ENCODE measurements at regions not wholly inside any gene's neighbourhood (a gene's known extent, or its start where the extent isn't known, plus 50 kb on each side); places are given as distances from the start of the nearest gene placed in this dataset.

DNA sequence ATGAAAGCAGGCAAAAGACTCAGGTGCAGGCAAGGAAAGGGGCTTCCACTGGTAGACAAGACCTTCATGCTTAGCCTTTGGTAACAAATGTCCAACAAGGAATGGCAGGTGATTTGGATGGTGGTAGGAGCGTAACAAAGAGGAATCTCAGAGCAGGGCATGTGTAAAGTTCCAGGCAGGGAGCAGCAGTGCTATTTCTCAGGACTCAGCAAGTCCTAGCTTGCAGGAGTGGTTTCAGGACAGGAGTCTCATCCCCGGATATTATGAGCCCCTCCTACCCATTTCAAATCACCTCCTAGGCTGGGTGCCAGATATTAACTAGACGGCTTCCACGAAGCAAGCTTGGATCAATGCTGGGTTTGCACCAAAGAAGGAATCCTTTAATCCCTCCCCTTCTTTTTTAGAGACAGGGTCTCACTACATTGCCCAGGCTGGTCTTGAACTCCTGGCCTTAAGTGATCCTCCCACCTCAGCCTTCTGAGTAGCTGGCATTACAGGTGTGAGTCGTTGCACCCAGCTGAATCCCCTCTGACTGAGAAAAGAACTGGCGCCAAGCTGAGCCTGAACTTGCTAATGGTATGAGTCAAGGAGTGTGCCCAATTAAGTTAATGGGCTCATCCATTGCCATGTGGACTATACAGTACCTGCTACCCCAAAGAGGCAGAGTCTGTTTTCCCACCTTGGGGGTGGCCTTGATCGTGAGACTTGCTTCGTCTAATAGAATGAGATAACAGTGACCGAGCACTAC, 190.3 kb downstream of the ARL4C start:
- Histone ChIP-seq H3K36me3 (ENCODE audit: control insufficient read depth, insufficient read depth, low read length) (no peaks in the 10 kb centered on the region), H3K4me3 (ENCODE audit: low read depth, low read length) (no peak overlapping the region), H3K9ac (ENCODE audit: low read depth, low read length) (no peak overlapping the region), H3K27ac (ENCODE audit: low read depth, low read length) (no peak overlapping the region), H3K4me1 (ENCODE audit: control insufficient read depth, insufficient read depth, low read length) (peaks cover 17% of the 10 kb centered on the region), H3K9me3 (ENCODE audit: control insufficient read depth, insufficient read depth, low read length) (no peaks in the 10 kb centered on the region), H3K27me3 (ENCODE audit: control insufficient read depth, insufficient read depth, low read length) (no peaks in the 10 kb centered on the region)

DNA sequence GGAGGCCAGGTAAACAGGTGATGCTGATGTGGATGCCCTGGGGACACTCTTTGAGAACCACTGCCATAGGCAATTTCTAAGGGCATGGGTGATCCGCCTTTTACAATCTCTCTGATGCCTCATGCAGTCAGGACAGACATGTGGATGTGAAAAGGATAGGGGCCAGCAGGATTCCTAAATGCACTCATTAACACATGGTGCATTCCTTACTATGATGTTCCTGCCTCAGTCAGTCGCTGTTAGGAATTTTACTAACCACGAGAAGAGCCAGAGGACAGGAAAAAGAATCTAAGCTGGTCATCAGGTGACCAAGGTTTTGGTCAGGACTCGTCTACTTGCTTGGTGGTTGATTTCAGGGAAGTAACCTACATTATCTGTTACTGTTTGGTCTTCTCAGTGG, 191.0 kb downstream of the ARL4C start:
- H3K9me3 ChIP-seq (ENCODE audit: control insufficient read depth, insufficient read depth, low read length), result no peaks in the 10 kb centered on the region
- H3K4me3 ChIP-seq (ENCODE audit: low read depth, low read length), result no peak overlapping the region
- no peak overlapping the region for H3K9ac ChIP-seq (ENCODE audit: low read depth, low read length)
- H3K27ac ChIP-seq (ENCODE audit: low read depth, low read length), result peak overlapping the region; percentile 77
- H3K4me1 ChIP-seq (ENCODE audit: control insufficient read depth, insufficient read depth, low read length), result peaks cover 17% of the 10 kb centered on the region
- H3K27me3 ChIP-seq (ENCODE audit: control insufficient read depth, insufficient read depth, low read length), result no peaks in the 10 kb centered on the region
- H3K36me3 ChIP-seq (ENCODE audit: control insufficient read depth, insufficient read depth, low read length), result no peaks in the 10 kb centered on the region

DNA sequence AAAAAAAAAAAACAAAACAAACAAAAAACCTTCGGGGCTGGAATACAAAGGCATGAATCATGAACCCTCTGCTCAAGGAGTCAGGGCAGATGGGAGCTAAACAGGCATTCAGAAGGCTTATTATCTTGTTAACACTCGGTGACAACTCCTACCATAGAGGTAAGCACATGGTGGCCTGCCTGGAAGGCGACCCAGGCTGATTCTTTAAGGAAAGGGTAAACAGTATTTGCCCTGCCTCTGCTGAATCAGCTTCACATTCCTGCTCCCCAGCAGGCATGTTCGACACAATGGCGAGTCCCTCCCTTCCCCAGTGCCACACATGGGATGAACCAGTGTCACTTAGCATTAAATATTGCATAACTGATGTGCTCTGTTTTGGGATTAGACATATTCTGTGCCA, 191.9 kb downstream of the ARL4C start:
- Histone ChIP-seq H3K9ac (ENCODE audit: low read depth, low read length) (no peak overlapping the region), H3K27me3 (ENCODE audit: control insufficient read depth, insufficient read depth, low read length) (no peaks in the 10 kb centered on the region), H3K36me3 (ENCODE audit: control insufficient read depth, insufficient read depth, low read length) (no peaks in the 10 kb centered on the region), H3K27ac (ENCODE audit: low read depth, low read length) (peak overlapping the region; percentile 77), H3K4me1 (ENCODE audit: control insufficient read depth, insufficient read depth, low read length) (peaks cover 17% of the 10 kb centered on the region), H3K9me3 (ENCODE audit: control insufficient read depth, insufficient read depth, low read length) (no peaks in the 10 kb centered on the region), H3K4me3 (ENCODE audit: low read depth, low read length) (no peak overlapping the region)

DNA sequence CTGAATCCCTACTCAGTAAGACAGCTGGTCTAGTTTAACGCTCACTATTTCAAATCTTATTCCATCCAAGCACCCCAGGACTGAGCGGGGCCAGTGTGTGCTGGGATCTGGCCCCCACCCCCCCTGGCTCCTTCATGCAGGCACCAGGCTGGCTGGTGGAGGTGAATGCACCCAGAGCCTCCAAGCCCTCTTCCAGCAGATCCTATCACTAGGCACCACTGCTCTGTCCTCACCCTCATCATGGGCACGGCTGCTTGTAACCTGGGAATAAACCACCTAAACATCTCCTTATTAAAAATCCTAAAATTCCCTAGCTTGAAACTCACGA, 194.3 kb downstream of the ARL4C start:
- no peaks in the 10 kb centered on the region for H3K27me3 ChIP-seq (ENCODE audit: control insufficient read depth, insufficient read depth, low read length)
- no peak overlapping the region for H3K27ac ChIP-seq (ENCODE audit: low read depth, low read length)
- H3K9me3 ChIP-seq (ENCODE audit: control insufficient read depth, insufficient read depth, low read length), result no peaks in the 10 kb centered on the region
- H3K4me3 ChIP-seq (ENCODE audit: low read depth, low read length), result no peak overlapping the region
- no peak overlapping the region for H3K9ac ChIP-seq (ENCODE audit: low read depth, low read length)
- peaks cover 17% of the 10 kb centered on the region for H3K4me1 ChIP-seq (ENCODE audit: control insufficient read depth, insufficient read depth, low read length)
- H3K36me3 ChIP-seq (ENCODE audit: control insufficient read depth, insufficient read depth, low read length), result no peaks in the 10 kb centered on the region

DNA sequence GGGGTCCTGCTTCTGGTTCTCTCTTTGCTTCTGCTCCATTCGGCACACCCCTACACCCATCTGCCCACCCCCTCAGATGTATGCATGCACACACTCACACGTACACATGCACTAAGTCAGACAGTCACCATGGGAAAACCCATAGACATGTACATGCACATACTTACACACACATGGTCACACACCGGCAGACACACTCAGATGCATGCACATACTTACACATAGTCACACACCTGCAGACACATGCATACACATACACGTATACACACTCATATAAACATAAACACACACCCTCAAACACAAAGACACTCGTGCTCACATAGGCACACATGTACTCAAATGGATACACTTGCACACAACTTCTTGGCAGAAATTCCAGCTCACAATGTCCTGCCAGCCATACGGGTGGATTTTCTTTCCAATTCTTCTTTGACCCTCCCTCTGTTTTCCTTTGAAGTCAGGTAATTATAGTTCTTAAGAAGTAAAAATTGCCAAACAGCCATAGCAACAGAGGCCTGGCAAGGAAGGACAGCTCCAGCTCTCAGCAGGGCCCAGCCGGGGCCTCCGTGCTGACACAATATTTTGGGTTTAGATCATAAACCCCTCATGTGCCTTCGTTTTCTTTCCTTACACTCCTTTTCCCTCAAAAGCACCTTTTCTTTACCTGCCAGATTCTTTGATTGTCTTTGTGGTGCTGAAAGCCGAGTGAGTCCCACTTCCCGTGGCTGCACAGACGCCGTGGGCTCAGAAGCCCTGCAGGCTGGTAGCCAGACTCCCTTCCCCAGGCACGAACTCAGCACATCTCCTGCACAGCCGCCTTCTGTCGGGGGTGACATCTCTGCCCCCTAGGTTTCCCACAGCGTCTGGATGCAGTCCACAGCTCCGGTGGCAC, 195.7 kb downstream of the ARL4C start:
- H3K27ac ChIP-seq (ENCODE audit: low read depth, low read length), result no peak overlapping the region
- no peaks in the 10 kb centered on the region for H3K36me3 ChIP-seq (ENCODE audit: control insufficient read depth, insufficient read depth, low read length)
- H3K9ac ChIP-seq (ENCODE audit: low read depth, low read length), result no peak overlapping the region
- H3K27me3 ChIP-seq (ENCODE audit: control insufficient read depth, insufficient read depth, low read length), result no peaks in the 10 kb centered on the region
- H3K9me3 ChIP-seq (ENCODE audit: control insufficient read depth, insufficient read depth, low read length), result no peaks in the 10 kb centered on the region
- H3K4me1 ChIP-seq (ENCODE audit: control insufficient read depth, insufficient read depth, low read length), result peaks cover 17% of the 10 kb centered on the region
- H3K4me3 ChIP-seq (ENCODE audit: low read depth, low read length), result no peak overlapping the region

DNA sequence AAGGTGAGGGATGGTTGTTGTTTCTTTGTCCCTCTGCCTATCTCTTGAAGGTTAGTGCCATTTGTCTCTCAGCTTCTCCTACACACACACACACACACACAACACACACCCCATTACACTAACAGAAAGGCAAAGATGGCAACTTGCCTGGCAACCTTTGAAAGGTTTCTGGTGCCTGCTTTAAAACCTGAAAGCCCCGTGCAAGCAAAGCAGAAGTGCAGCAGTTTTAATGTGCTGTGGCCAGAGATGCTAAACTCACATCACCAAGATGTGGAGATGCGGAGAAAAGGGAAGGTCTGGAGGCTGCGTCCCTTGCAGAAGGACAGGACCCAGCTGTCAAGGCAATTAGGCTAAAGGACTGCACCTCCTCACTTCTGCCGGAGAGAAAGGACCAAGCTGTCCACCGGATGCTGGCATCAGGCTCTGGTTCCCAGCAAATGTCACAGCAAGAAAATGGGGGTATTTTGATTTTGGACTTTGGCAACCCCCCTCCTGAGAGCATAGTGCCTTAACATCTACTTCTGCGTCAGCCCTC, 196.4 kb downstream of the ARL4C start:
- no peak overlapping the region for H3K27ac ChIP-seq (ENCODE audit: low read depth, low read length)
- H3K4me1 ChIP-seq (ENCODE audit: control insufficient read depth, insufficient read depth, low read length), result peaks cover 12% of the 10 kb centered on the region
- no peak overlapping the region for H3K4me3 ChIP-seq (ENCODE audit: low read depth, low read length)
- no peak overlapping the region for H3K9ac ChIP-seq (ENCODE audit: low read depth, low read length)
- H3K27me3 ChIP-seq (ENCODE audit: control insufficient read depth, insufficient read depth, low read length), result no peaks in the 10 kb centered on the region
- no peaks in the 10 kb centered on the region for H3K9me3 ChIP-seq (ENCODE audit: control insufficient read depth, insufficient read depth, low read length)
- no peaks in the 10 kb centered on the region for H3K36me3 ChIP-seq (ENCODE audit: control insufficient read depth, insufficient read depth, low read length)

DNA sequence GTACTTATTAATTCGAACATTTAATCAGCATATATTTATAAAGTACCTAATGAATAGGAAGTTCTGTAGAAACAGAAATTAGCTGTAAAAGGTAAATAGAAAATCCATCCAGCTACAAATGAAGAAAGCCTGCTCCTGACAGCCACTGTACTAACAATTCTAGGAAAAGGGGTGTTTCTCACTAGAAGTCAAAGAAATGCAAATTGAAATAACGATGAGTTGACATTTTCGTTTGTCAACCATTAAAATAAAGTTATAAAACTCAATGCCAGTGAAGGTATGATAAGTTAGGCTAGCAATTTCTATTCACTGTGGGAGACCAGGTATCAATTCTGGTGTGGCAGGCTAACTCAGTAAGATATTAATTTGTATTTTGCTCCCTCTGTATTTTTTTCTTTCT, 198.0 kb downstream of the ARL4C start:
- no peak overlapping the region for H3K27ac ChIP-seq (ENCODE audit: low read depth, low read length)
- no peaks in the 10 kb centered on the region for H3K27me3 ChIP-seq (ENCODE audit: control insufficient read depth, insufficient read depth, low read length)
- H3K4me3 ChIP-seq (ENCODE audit: low read depth, low read length), result no peak overlapping the region
- H3K36me3 ChIP-seq (ENCODE audit: control insufficient read depth, insufficient read depth, low read length), result no peaks in the 10 kb centered on the region
- H3K4me1 ChIP-seq (ENCODE audit: control insufficient read depth, insufficient read depth, low read length), result no peaks in the 10 kb centered on the region
- no peak overlapping the region for H3K9ac ChIP-seq (ENCODE audit: low read depth, low read length)
- H3K9me3 ChIP-seq (ENCODE audit: control insufficient read depth, insufficient read depth, low read length), result no peaks in the 10 kb centered on the region

DNA sequence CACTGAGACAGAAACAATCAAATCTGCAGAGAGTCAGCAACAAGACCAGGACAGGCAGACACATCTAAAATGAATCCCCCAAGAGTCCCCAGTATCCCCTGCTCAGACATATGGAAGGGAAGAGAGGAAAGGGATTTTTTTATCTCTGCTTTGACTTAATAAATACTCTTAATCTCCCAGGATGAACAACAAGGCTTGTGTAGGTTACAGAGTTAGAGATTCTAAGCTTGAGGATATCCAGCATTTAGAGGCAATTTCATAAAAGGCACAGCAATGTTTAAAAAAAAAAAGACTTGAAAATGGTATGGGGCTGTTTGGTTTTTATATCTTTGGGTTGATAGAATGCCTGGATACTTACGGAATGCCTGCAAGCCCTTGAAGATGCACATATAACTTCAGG, 199.9 kb downstream of the ARL4C start:
- no peaks in the 10 kb centered on the region for H3K9me3 ChIP-seq (ENCODE audit: control insufficient read depth, insufficient read depth, low read length)
- H3K27ac ChIP-seq (ENCODE audit: low read depth, low read length), result no peak overlapping the region
- H3K36me3 ChIP-seq (ENCODE audit: control insufficient read depth, insufficient read depth, low read length), result no peaks in the 10 kb centered on the region
- no peaks in the 10 kb centered on the region for H3K27me3 ChIP-seq (ENCODE audit: control insufficient read depth, insufficient read depth, low read length)
- no peak overlapping the region for H3K4me3 ChIP-seq (ENCODE audit: low read depth, low read length)
- no peaks in the 10 kb centered on the region for H3K4me1 ChIP-seq (ENCODE audit: control insufficient read depth, insufficient read depth, low read length)
- H3K9ac ChIP-seq (ENCODE audit: low read depth, low read length), result no peak overlapping the region

DNA sequence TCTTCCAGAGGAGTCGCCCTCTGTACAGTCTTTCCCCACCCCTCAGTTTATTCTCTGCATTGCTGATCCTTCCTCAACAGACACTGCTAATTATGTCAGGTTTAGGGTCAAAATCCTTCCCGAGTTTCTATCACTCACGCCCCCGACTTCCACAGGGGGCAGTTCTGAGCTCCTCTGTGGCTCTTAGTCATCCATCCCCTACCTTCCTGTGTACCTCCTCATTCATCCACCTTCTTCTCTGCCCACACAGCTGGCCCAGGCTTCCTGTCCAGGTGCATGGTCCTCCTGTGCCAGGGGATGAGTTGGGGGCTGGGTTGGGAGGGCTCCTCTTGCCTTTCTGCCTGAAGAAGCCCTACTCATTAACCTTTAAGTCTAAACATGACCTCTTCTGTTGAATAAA, 202.9 kb downstream of the ARL4C start:
- no peaks in the 10 kb centered on the region for H3K4me1 ChIP-seq (ENCODE audit: control insufficient read depth, insufficient read depth, low read length)
- no peak overlapping the region for H3K9ac ChIP-seq (ENCODE audit: low read depth, low read length)
- H3K36me3 ChIP-seq (ENCODE audit: control insufficient read depth, insufficient read depth, low read length), result no peaks in the 10 kb centered on the region
- H3K9me3 ChIP-seq (ENCODE audit: control insufficient read depth, insufficient read depth, low read length), result no peaks in the 10 kb centered on the region
- no peaks in the 10 kb centered on the region for H3K27me3 ChIP-seq (ENCODE audit: control insufficient read depth, insufficient read depth, low read length)
- H3K4me3 ChIP-seq (ENCODE audit: low read depth, low read length), result no peak overlapping the region
- no peak overlapping the region for H3K27ac ChIP-seq (ENCODE audit: low read depth, low read length)

DNA sequence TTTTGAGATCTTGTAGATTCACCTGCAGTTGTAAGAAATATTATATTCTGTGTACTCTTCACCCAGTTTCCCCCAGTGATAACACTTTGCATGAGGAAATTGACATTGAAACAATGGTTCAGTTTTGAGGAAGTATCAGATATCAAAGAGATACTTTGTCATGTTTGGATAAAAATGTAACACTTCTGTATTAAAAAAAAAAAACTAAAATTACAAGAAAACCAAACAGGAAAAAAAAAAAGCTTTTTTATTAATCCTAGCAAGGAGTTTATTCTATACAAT, 204.0 kb downstream of the ARL4C start:
- Histone ChIP-seq H3K27ac (ENCODE audit: low read depth, low read length) (no peak overlapping the region), H3K4me3 (ENCODE audit: low read depth, low read length) (no peak overlapping the region), H3K9me3 (ENCODE audit: control insufficient read depth, insufficient read depth, low read length) (no peaks in the 10 kb centered on the region), H3K36me3 (ENCODE audit: control insufficient read depth, insufficient read depth, low read length) (no peaks in the 10 kb centered on the region), H3K9ac (ENCODE audit: low read depth, low read length) (no peak overlapping the region), H3K27me3 (ENCODE audit: control insufficient read depth, insufficient read depth, low read length) (no peaks in the 10 kb centered on the region), H3K4me1 (ENCODE audit: control insufficient read depth, insufficient read depth, low read length) (no peaks in the 10 kb centered on the region)

DNA sequence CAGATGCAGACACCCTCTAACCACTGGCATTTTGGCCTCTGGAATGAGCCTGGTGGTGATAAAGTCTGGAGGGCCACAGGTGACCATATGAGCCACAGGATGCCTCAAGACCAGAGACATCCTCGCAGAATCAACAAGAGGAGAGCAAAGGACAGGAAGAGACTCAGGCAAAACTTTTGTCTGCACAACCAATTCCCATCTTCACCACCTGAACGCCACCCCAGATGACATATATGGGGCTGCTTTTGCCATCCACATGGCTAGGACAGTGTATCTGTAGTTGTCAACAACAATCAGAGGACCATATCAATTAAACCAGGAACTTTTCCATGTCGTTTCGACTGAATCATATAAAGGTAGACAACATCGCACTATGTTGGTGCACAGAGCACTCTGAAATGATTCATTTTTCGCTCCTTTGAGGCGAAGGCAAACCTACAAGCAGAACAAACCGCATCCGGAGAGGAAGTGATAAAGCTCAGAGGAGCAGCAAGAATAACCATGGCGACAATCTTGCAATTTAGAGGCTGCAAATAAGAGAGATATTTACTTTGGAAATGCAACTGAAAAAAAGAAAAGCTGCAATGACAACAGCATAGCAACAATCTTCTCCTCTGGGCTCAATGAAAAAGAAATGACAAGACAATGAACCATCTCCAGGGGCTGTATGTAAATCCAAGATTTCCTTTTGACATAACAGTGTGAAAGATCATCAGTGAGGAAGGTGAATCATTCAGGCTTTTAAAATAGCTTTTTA, 204.5 kb downstream of the ARL4C start:
- H3K27ac ChIP-seq (ENCODE audit: low read depth, low read length), result peak overlapping the region; percentile 16
- no peaks in the 10 kb centered on the region for H3K9me3 ChIP-seq (ENCODE audit: control insufficient read depth, insufficient read depth, low read length)
- H3K4me3 ChIP-seq (ENCODE audit: low read depth, low read length), result no peak overlapping the region
- H3K36me3 ChIP-seq (ENCODE audit: control insufficient read depth, insufficient read depth, low read length), result no peaks in the 10 kb centered on the region
- H3K27me3 ChIP-seq (ENCODE audit: control insufficient read depth, insufficient read depth, low read length), result no peaks in the 10 kb centered on the region
- H3K9ac ChIP-seq (ENCODE audit: low read depth, low read length), result no peak overlapping the region
- no peaks in the 10 kb centered on the region for H3K4me1 ChIP-seq (ENCODE audit: control insufficient read depth, insufficient read depth, low read length)
